Endothelial cell (in vitro differentiated cells): ENCODE measurements at regions not wholly inside any gene's neighbourhood (a gene's known extent, or its start where the extent isn't known, plus 50 kb on each side); places are given as distances from the start of the nearest gene placed in this dataset.

Experiments used
- DNase-seq: peaks from one replicate; pipeline ENCODE4 v3.0.0; 2021; ENCODE audit warnings: low spot score
- H3K27ac Mint-ChIP-seq: one replicate; pipeline ENCODE4 v1.8.0; 2021; ENCODE audit warnings: mixed read lengths, inconsistent platforms; ENCODE audit not compliant: unreplicated experiment
- H3K27me3 Mint-ChIP-seq: one replicate; pipeline ENCODE4 v1.8.0; 2021; ENCODE audit warnings: mild to moderate bottlenecking, moderate library complexity, mixed read lengths, inconsistent platforms; ENCODE audit not compliant: unreplicated experiment
- H3K36me3 Mint-ChIP-seq: one replicate; pipeline ENCODE4 v1.8.0; 2021; ENCODE audit warnings: mild to moderate bottlenecking, low read depth, mixed read lengths, inconsistent platforms; ENCODE audit not compliant: unreplicated experiment
- H3K4me1 Mint-ChIP-seq: one replicate; pipeline ENCODE4 v1.8.0; 2021; ENCODE audit warnings: mild to moderate bottlenecking, mixed read lengths, inconsistent platforms; ENCODE audit not compliant: unreplicated experiment
- H3K4me3 Mint-ChIP-seq: one replicate; pipeline ENCODE4 v1.8.0; 2021; ENCODE audit warnings: mild to moderate bottlenecking, mixed read lengths, inconsistent platforms; ENCODE audit not compliant: unreplicated experiment
- H3K9me3 Mint-ChIP-seq: one replicate; pipeline ENCODE4 v1.8.0; 2021; ENCODE audit warnings: mixed read lengths, inconsistent platforms; ENCODE audit not compliant: unreplicated experiment
- TF ChIP-seq, protein P1 (sequence below): fragments of 200-600 bp; sonication (generic); IDR thresholded peaks from one replicate; pipeline ENCODE4 v1.5.0; 2021; ENCODE audit warnings: antibody characterized with exemption; ENCODE audit not compliant: unreplicated experiment

DNA sequence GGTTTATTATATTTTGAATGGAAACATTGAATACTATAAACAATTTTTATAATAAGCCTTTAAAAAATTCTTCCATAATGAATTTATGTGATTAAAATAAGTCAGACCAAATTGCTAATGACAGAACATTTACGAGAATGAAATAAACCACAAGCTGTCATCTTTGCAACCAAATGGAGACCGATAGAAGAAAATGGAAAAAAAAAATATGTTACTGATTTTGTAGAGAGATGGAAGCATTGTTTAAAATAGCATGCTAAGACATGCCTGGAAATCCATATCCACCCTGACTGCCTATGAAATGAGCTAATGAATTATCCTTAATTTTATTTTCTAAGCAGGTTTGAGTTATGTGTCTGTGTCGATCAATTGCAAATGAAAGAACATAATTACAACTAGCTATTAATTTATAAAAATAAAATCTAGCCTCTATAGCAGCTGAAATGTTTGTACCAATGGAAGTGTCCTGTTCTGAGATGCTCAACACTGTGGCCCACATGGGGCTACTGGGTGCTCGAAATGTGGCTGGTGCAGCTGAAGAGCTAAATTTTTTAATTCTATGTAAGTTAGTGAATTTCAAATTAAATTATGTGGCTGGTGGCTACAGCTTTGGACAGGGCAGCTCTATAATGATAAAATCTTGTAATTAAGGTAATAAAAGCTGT is 832.8 kb downstream of the RNF144A start:
- no peak overlapping the region for H3K4me3 Mint-ChIP-seq
- H3K27ac Mint-ChIP-seq: no peak overlapping the region
- no peaks in the 10 kb centered on the region for H3K9me3 Mint-ChIP-seq
- no peak for DNase-seq
- H3K27me3 Mint-ChIP-seq: no peaks in the 10 kb centered on the region
- TF ChIP-seq, protein P1, sequence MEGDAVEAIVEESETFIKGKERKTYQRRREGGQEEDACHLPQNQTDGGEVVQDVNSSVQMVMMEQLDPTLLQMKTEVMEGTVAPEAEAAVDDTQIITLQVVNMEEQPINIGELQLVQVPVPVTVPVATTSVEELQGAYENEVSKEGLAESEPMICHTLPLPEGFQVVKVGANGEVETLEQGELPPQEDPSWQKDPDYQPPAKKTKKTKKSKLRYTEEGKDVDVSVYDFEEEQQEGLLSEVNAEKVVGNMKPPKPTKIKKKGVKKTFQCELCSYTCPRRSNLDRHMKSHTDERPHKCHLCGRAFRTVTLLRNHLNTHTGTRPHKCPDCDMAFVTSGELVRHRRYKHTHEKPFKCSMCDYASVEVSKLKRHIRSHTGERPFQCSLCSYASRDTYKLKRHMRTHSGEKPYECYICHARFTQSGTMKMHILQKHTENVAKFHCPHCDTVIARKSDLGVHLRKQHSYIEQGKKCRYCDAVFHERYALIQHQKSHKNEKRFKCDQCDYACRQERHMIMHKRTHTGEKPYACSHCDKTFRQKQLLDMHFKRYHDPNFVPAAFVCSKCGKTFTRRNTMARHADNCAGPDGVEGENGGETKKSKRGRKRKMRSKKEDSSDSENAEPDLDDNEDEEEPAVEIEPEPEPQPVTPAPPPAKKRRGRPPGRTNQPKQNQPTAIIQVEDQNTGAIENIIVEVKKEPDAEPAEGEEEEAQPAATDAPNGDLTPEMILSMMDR: no peak
- H3K4me1 Mint-ChIP-seq: no peaks in the 10 kb centered on the region
- H3K36me3 Mint-ChIP-seq: no peaks in the 10 kb centered on the region

DNA sequence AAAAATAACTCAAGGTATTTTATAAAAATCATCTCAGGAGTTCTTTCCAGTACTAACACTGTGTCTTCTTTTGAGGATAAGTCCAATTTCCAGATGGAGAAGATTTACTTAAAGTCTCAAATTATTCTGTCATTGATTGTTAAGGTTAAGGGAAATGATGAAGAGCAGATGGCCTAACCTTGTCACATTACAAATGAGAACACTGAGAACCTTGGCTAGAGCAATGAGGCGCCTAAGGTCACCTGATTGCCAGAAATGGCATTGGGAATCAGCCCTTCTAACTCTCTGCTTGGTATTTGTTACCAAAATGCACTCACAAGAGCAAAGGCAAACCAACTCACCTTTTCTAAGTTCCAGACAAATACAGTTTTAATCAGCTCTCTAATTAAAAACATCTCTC is 835.1 kb downstream of the RNF144A start:
- Mint-ChIP-seq H3K27me3 (no peaks in the 10 kb centered on the region), H3K9me3 (no peaks in the 10 kb centered on the region), H3K4me1 (no peaks in the 10 kb centered on the region), H3K36me3 (no peaks in the 10 kb centered on the region), H3K27ac (no peak overlapping the region), H3K4me3 (no peak overlapping the region)
- TF ChIP-seq, protein P1: no peak
- no peak for DNase-seq

GRCh38 chr2:7753777-7754176 is 836.6 kb downstream of the RNF144A start:
- TF ChIP-seq, protein P1: no peak
- no peak for DNase-seq
- no peaks in the 10 kb centered on the region for H3K27me3 Mint-ChIP-seq
- H3K9me3 Mint-ChIP-seq: no peaks in the 10 kb centered on the region
- no peak overlapping the region for H3K4me3 Mint-ChIP-seq
- H3K27ac Mint-ChIP-seq: no peak overlapping the region
- H3K4me1 Mint-ChIP-seq: no peaks in the 10 kb centered on the region
- no peaks in the 10 kb centered on the region for H3K36me3 Mint-ChIP-seq

DNA sequence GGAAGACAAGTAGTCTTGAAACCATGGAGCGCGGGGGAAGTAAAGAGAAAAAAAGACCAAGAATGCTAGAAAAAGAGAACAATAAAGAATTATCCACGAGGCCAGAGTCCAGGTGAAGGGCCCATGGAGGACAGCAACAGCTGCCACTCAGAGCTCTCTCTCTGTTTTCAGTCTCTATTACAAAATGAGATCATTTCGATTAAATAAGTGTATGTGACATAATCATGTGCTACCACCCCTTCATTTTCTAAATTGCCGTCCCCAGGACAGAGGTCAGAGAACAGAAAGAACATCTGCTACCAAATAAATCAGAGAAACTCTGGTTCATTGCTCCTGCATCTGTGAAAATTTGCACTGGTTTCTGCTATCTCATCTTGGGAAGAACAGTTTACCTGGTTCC is 838.7 kb downstream of the RNF144A start:
- Mint-ChIP-seq H3K9me3 (no peaks in the 10 kb centered on the region), H3K27me3 (no peaks in the 10 kb centered on the region), H3K36me3 (no peaks in the 10 kb centered on the region), H3K4me1 (no peaks in the 10 kb centered on the region), H3K27ac (no peak overlapping the region), H3K4me3 (no peak overlapping the region)
- no peak for DNase-seq
- TF ChIP-seq, protein P1: no peak

- H3K27ac Mint-ChIP-seq: no peak overlapping the region
- peaks cover 6% of the 10 kb centered on the region for H3K36me3 Mint-ChIP-seq
- TF ChIP-seq, protein P1: no peak
- DNase-seq: no peak
- no peaks in the 10 kb centered on the region for H3K27me3 Mint-ChIP-seq
- no peaks in the 10 kb centered on the region for H3K4me1 Mint-ChIP-seq
- peaks cover 7% of the 10 kb centered on the region for H3K9me3 Mint-ChIP-seq
- no peak overlapping the region for H3K4me3 Mint-ChIP-seq
Measured at GRCh38 chr2:7758073-7758759, 841.0 kb downstream of the RNF144A start.
